ENCODE measurements at regions not wholly inside any gene's neighbourhood (a gene's known extent, or its start where the extent isn't known, plus 50 kb on each side); places are given as distances from the start of the nearest gene placed in this dataset.

- peak; percentile 85 for DNase-seq (ENCODE audit: extremely low spot score, unreplicated experiment)
- TF ChIP-seq CTCF (conservative IDR thresholded peaks at IDR 0.05), result peak; percentile 98
- Mint-ChIP-seq H3K4me1 (ENCODE audit: unreplicated experiment) (peaks cover 12% of the 10 kb centered on the region), H3K36me3 (no peaks in the 10 kb centered on the region), H3K9me3 (no peaks in the 10 kb centered on the region), H3K27ac (no peak overlapping the region), H3K4me3 (peak overlapping the region; percentile 89), H3K27me3 (peaks cover 3% of the 10 kb centered on the region)
These were observed 60.8 kb upstream of the MAP3K4 start for GRCh38 chr6:160930547-160931377.

GRCh38 chr6:160931378-160932310 lies 59.9 kb upstream of the MAP3K4 start:
- H3K27me3 Mint-ChIP-seq, result peaks cover 3% of the 10 kb centered on the region
- no peak for TF ChIP-seq CTCF (conservative IDR thresholded peaks at IDR 0.05)
- no peak overlapping the region for H3K27ac Mint-ChIP-seq
- no peaks in the 10 kb centered on the region for H3K36me3 Mint-ChIP-seq
- no peaks in the 10 kb centered on the region for H3K9me3 Mint-ChIP-seq
- no peak for DNase-seq (ENCODE audit: extremely low spot score, unreplicated experiment)
- peak overlapping the region; percentile 76 for H3K4me3 Mint-ChIP-seq
- H3K4me1 Mint-ChIP-seq (ENCODE audit: unreplicated experiment), result peaks cover 11% of the 10 kb centered on the region

GRCh38 chr6:160933256-160933655 lies 58.3 kb upstream of the MAP3K4 start:
- peaks cover 3% of the 10 kb centered on the region for H3K27me3 Mint-ChIP-seq
- no peaks in the 10 kb centered on the region for H3K9me3 Mint-ChIP-seq

GRCh38 chr6:160934157-160934556 lies 57.4 kb upstream of the MAP3K4 start:
- peaks cover 5% of the 10 kb centered on the region for H3K4me1 Mint-ChIP-seq (ENCODE audit: unreplicated experiment)
- H3K36me3 Mint-ChIP-seq, result no peaks in the 10 kb centered on the region
- H3K4me3 Mint-ChIP-seq, result no peak overlapping the region
- no peak for DNase-seq (ENCODE audit: extremely low spot score, unreplicated experiment)
- peaks cover 3% of the 10 kb centered on the region for H3K27me3 Mint-ChIP-seq
- TF ChIP-seq CTCF (conservative IDR thresholded peaks at IDR 0.05), result no peak
- H3K9me3 Mint-ChIP-seq, result no peaks in the 10 kb centered on the region
- H3K27ac Mint-ChIP-seq, result no peak overlapping the region

More at GRCh38 chr6:160933256-160933655, 58.3 kb upstream of the MAP3K4 start:
- Mint-ChIP-seq H3K4me1 (ENCODE audit: unreplicated experiment) (peaks cover 5% of the 10 kb centered on the region), H3K27ac (no peak overlapping the region), H3K36me3 (no peaks in the 10 kb centered on the region), H3K4me3 (peak overlapping the region; percentile 34)
- no peak for DNase-seq (ENCODE audit: extremely low spot score, unreplicated experiment)
- peak; percentile 54 for TF ChIP-seq CTCF (conservative IDR thresholded peaks at IDR 0.05)

GRCh38 chr6:160940197-160940596 lies 51.4 kb upstream of the MAP3K4 start:
- Mint-ChIP-seq H3K9me3 (no peaks in the 10 kb centered on the region), H3K27ac (no peak overlapping the region), H3K4me3 (no peak overlapping the region), H3K36me3 (no peaks in the 10 kb centered on the region), H3K4me1 (ENCODE audit: unreplicated experiment) (no peaks in the 10 kb centered on the region), H3K27me3 (no peaks in the 10 kb centered on the region)
- TF ChIP-seq CTCF (conservative IDR thresholded peaks at IDR 0.05), result no peak
- DNase-seq (ENCODE audit: extremely low spot score, unreplicated experiment), result no peak
